ENCODE measurements at regions not wholly inside any gene's neighbourhood (a gene's known extent, or its start where the extent isn't known, plus 50 kb on each side); places are given as distances from the start of the nearest gene placed in this dataset.

DNA sequence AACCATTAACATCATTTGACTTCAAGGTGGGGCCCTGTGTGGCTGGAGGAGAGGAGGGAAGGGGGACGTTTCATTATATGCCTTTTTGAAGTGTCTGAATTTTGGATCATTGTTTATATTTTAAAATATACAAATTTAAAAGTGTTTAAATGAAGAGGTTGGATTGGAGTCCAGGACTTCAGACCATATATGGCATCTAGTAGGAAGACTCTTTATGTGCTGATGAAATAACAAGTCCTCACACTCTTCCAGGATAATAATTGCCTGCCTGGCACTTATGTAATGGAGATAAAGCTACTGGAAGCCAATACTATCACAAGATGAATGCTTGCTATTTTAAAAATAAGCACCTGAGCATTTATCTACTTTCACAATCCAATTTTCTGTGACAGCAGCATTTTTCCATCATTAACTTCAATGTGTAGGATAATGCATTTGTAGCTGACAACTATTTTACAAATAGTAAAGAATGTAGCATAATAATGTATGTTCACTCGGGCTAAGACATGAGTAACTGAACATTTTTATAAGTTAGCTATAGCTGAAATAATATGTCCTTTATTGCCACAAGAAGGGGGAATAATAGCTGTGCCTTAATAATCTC, 188.4 kb downstream of the MTCL1 start:
- TF ChIP-seq ZNF431 (CRISPR knock-in tag; IDR thresholded peaks at IDR 0.05) (no peak), NCOR1 (IDR thresholded peaks at IDR 0.05) (no peak), ZBTB34 (CRISPR knock-in tag; IDR thresholded peaks at IDR 0.05) (no peak), SIN3A (IDR thresholded peaks at IDR 0.05; ENCODE audit: borderline replicate concordance in 2 of 2, control insufficient read depth in 1 of 2, low read depth in 2 of 2, low read length in 2 of 2) (no peak)
- TF ChIP-seq, protein P1, sequence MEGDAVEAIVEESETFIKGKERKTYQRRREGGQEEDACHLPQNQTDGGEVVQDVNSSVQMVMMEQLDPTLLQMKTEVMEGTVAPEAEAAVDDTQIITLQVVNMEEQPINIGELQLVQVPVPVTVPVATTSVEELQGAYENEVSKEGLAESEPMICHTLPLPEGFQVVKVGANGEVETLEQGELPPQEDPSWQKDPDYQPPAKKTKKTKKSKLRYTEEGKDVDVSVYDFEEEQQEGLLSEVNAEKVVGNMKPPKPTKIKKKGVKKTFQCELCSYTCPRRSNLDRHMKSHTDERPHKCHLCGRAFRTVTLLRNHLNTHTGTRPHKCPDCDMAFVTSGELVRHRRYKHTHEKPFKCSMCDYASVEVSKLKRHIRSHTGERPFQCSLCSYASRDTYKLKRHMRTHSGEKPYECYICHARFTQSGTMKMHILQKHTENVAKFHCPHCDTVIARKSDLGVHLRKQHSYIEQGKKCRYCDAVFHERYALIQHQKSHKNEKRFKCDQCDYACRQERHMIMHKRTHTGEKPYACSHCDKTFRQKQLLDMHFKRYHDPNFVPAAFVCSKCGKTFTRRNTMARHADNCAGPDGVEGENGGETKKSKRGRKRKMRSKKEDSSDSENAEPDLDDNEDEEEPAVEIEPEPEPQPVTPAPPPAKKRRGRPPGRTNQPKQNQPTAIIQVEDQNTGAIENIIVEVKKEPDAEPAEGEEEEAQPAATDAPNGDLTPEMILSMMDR (IDR thresholded peaks at IDR 0.05 in 2 of 3, conservative IDR thresholded peaks at IDR 0.05 in 1 of 3; ENCODE audit: insufficient read depth in 2 of 3, low read depth in 1 of 3, low read length in 3 of 3), result no peak

Data from K562 (cell line).